SK-N-MC (cell line): ENCODE measurements at regions not wholly inside any gene's neighbourhood (a gene's known extent, or its start where the extent isn't known, plus 50 kb on each side); places are given as distances from the start of the nearest gene placed in this dataset.

ENCODE experiments used
- EZH2 ChIP-seq: fragments of 200-600 bp; sonication (generic); IDR thresholded peaks from one replicate; pipeline ENCODE4 v1.6.1; 2017; ENCODE audit warnings: antibody characterized with exemption
- FOXP2 ChIP-seq: optimal IDR thresholded peaks from 2 replicates; pipeline ENCODE3; 2011; ENCODE audit warnings: mild to moderate bottlenecking, moderate library complexity; ENCODE audit not compliant: insufficient read depth; ENCODE audit errors: extremely low read length, control extremely low read depth
- POLR2AphosphoS5 ChIP-seq: IDR thresholded peaks from 2 replicates; pipeline ENCODE4 v1.6.1; 2012; ENCODE audit warnings: mild to moderate bottlenecking, low read depth, low read length, borderline replicate concordance

DNA sequence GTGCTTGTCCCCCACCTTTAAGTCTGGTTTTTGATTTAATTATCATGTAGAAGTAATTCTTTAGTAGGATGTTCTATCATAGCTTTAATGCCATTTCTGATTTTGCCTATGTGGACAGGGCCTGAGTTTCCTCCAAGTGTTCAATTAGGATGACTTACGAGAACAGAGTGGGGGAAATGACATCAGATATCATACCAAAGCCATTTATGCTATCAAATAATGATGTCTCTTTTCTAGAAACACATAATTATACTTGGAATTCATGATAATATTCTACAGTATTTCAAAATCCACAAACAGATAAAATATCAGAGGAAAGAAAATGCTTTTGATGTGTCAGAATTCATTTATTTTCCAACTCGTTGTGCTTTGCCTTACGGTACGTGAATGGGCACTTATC lies 165.9 kb upstream of the SPRED2 start:
- TF ChIP-seq POLR2AphosphoS5 (no peak), EZH2 (no peak), FOXP2 (no peak)
